ENCODE measurements at regions not wholly inside any gene's neighbourhood (a gene's known extent, or its start where the extent isn't known, plus 50 kb on each side); places are given as distances from the start of the nearest gene placed in this dataset.

DNA sequence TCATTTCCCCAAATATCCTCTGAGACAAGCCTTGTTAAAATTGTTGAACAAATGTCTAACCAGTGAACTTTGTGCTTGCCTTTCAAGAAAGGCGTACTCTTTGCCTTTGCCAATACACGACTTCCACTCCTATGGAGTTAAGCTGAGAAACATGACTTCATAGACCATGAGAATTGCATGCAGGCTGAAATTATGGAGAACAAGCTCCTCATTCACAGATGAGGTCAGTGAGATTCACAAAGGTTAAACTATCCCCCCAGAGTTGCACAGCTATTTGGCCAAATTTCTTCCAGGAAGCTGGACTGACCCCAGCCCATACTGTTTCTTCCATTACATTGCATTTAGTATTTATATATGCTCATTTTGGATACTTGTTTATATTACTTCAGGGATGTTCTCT lies 221.4 kb upstream of the SEMA3C start:
- TF ChIP-seq, protein P1, sequence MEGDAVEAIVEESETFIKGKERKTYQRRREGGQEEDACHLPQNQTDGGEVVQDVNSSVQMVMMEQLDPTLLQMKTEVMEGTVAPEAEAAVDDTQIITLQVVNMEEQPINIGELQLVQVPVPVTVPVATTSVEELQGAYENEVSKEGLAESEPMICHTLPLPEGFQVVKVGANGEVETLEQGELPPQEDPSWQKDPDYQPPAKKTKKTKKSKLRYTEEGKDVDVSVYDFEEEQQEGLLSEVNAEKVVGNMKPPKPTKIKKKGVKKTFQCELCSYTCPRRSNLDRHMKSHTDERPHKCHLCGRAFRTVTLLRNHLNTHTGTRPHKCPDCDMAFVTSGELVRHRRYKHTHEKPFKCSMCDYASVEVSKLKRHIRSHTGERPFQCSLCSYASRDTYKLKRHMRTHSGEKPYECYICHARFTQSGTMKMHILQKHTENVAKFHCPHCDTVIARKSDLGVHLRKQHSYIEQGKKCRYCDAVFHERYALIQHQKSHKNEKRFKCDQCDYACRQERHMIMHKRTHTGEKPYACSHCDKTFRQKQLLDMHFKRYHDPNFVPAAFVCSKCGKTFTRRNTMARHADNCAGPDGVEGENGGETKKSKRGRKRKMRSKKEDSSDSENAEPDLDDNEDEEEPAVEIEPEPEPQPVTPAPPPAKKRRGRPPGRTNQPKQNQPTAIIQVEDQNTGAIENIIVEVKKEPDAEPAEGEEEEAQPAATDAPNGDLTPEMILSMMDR (IDR thresholded peaks at IDR 0.05) = no peak
- no peak for TF ChIP-seq POLR2AphosphoS5 (IDR thresholded peaks at IDR 0.05)
- no peak for TF ChIP-seq POLR2A (IDR thresholded peaks at IDR 0.05)
